ENCODE measurements at regions not wholly inside any gene's neighbourhood (a gene's known extent, or its start where the extent isn't known, plus 50 kb on each side); places are given as distances from the start of the nearest gene placed in this dataset.
A peak's percentile ranks its signal among the peaks of the same experiment; 100 is the strongest.

- no peak overlapping the region for H3K4me3 ChIP-seq (ENCODE audit: low read length)
- TF ChIP-seq CTCF (conservative IDR thresholded peaks at IDR 0.05; ENCODE audit: low read depth, low read length) = no peak
- DNase-seq (ENCODE audit: low read depth) = no peak
Measured at GRCh38 chr2:147500229-147500628, 344.6 kb upstream of the ACVR2A start.

- no peak for DNase-seq (ENCODE audit: low read depth)
- no peak overlapping the region for H3K4me3 ChIP-seq (ENCODE audit: low read length)
- TF ChIP-seq CTCF (conservative IDR thresholded peaks at IDR 0.05; ENCODE audit: low read depth, low read length) = no peak
Measured at GRCh38 chr2:147499785-147500184, 345.0 kb upstream of the ACVR2A start.

- no peak for DNase-seq (ENCODE audit: low read depth)
- no peak for TF ChIP-seq CTCF (conservative IDR thresholded peaks at IDR 0.05; ENCODE audit: low read depth, low read length)
- no peak overlapping the region for H3K4me3 ChIP-seq (ENCODE audit: low read length)
Measured at GRCh38 chr2:147495734-147496133, 349.1 kb upstream of the ACVR2A start.

- DNase-seq (ENCODE audit: low read depth) = no peak
- no peak for TF ChIP-seq CTCF (conservative IDR thresholded peaks at IDR 0.05; ENCODE audit: low read depth, low read length)
- H3K4me3 ChIP-seq (ENCODE audit: low read length) = no peak overlapping the region
Measured at GRCh38 chr2:147492471-147492870, 352.4 kb upstream of the ACVR2A start.

GRCh38 chr2:147491506-147491905, 353.3 kb upstream of the ACVR2A start:
- no peak for TF ChIP-seq CTCF (conservative IDR thresholded peaks at IDR 0.05; ENCODE audit: low read depth, low read length)
- DNase-seq (ENCODE audit: low read depth) = no peak
- H3K4me3 ChIP-seq (ENCODE audit: low read length) = no peak overlapping the region

GRCh38 chr2:147490401-147491261, 354.2 kb upstream of the ACVR2A start:
- peak; percentile 62 for DNase-seq (ENCODE audit: low read depth)
- TF ChIP-seq CTCF (conservative IDR thresholded peaks at IDR 0.05; ENCODE audit: low read depth, low read length) = no peak
- no peak overlapping the region for H3K4me3 ChIP-seq (ENCODE audit: low read length)

GRCh38 chr2:147488472-147488871, 356.4 kb upstream of the ACVR2A start:
- TF ChIP-seq CTCF (conservative IDR thresholded peaks at IDR 0.05; ENCODE audit: low read depth, low read length) = no peak
- DNase-seq (ENCODE audit: low read depth) = no peak
- no peak overlapping the region for H3K4me3 ChIP-seq (ENCODE audit: low read length)
